ENCODE measurements at regions not wholly inside any gene's neighbourhood (a gene's known extent, or its start where the extent isn't known, plus 50 kb on each side); places are given as distances from the start of the nearest gene placed in this dataset.

GRCh38 chr3:99394831-99395778 is 243.3 kb upstream of the COL8A1 start:
- intact Hi-C loops (cut with micrococcal nuclease), result no loop called here
- Histone ChIP-seq H3K27ac (ENCODE audit: low read length) (no peak overlapping the region), H3K4me3 (ENCODE audit: low read length) (no peak overlapping the region), H3K36me3 (ENCODE audit: control insufficient read depth, insufficient read depth, low read length) (no peaks in the 10 kb centered on the region), H3K9me3 (ENCODE audit: control insufficient read depth, insufficient read depth, low read length) (peaks cover 7% of the 10 kb centered on the region), H3K4me1 (ENCODE audit: control insufficient read depth, insufficient read depth, low read length) (no peaks in the 10 kb centered on the region), H3K27me3 (ENCODE audit: control insufficient read depth, insufficient read depth, low read length) (no peaks in the 10 kb centered on the region)
- no peak for TF ChIP-seq CTCF (IDR thresholded peaks at IDR 0.05)
- no peak for DNase-seq
- ATAC-seq, result no peak
- no peak overlapping the region for H3K4me3 Mint-ChIP-seq
- H3K27ac Mint-ChIP-seq, result no peak overlapping the region
- H3K36me3 Mint-ChIP-seq, result no peaks in the 10 kb centered on the region
- peaks cover 12 to 13% of the 10 kb centered on the region in 2 donors for H3K9me3 Mint-ChIP-seq
- H3K4me1 Mint-ChIP-seq, result no peaks in the 10 kb centered on the region
- no peaks in the 10 kb centered on the region for H3K27me3 Mint-ChIP-seq (ENCODE audit: low read depth in 2 of 2)
- WGBS (ENCODE audit: insufficient coverage), result 81% methylated on average over 6 of the region's 7 CpGs

- Histone ChIP-seq H3K27me3 (ENCODE audit: control insufficient read depth, insufficient read depth, low read length) (no peaks in the 10 kb centered on the region), H3K4me3 (ENCODE audit: low read length) (no peak overlapping the region), H3K27ac (ENCODE audit: low read length) (no peak overlapping the region), H3K4me1 (ENCODE audit: control insufficient read depth, insufficient read depth, low read length) (no peaks in the 10 kb centered on the region), H3K36me3 (ENCODE audit: control insufficient read depth, insufficient read depth, low read length) (no peaks in the 10 kb centered on the region), H3K9me3 (ENCODE audit: control insufficient read depth, insufficient read depth, low read length) (peaks cover 7% of the 10 kb centered on the region)
- H3K9me3 Mint-ChIP-seq, result peaks cover 7 to 14% of the 10 kb centered on the region in 2 donors
- H3K4me1 Mint-ChIP-seq, result no peaks in the 10 kb centered on the region
- DNase-seq (no peak), ATAC-seq (no peak)
- no peak overlapping the region for H3K27ac Mint-ChIP-seq
- no peaks in the 10 kb centered on the region for H3K27me3 Mint-ChIP-seq (ENCODE audit: low read depth in 2 of 2)
- no peak for TF ChIP-seq CTCF (IDR thresholded peaks at IDR 0.05)
- no peak overlapping the region for H3K4me3 Mint-ChIP-seq
- WGBS (ENCODE audit: insufficient coverage), result 85% methylated on average over 2 of the region's 2 CpGs
- H3K36me3 Mint-ChIP-seq, result no peaks in the 10 kb centered on the region
- intact Hi-C loops (cut with micrococcal nuclease), result no loop called here
These were observed 244.4 kb upstream of the COL8A1 start for GRCh38 chr3:99393961-99394360.

- no peaks in the 10 kb centered on the region for H3K36me3 ChIP-seq (ENCODE audit: control insufficient read depth, insufficient read depth, low read length)
- H3K36me3 Mint-ChIP-seq, result no peaks in the 10 kb centered on the region
- H3K27me3 ChIP-seq (ENCODE audit: control insufficient read depth, insufficient read depth, low read length), result no peaks in the 10 kb centered on the region
- H3K4me1 Mint-ChIP-seq, result no peaks in the 10 kb centered on the region
- intact Hi-C loops (cut with micrococcal nuclease), result no loop called here
- H3K4me3 ChIP-seq (ENCODE audit: low read length), result no peak overlapping the region
- H3K9me3 Mint-ChIP-seq, result peaks cover 10 to 12% of the 10 kb centered on the region in 2 donors
- ATAC-seq, result no peak
- no peak overlapping the region for H3K27ac Mint-ChIP-seq
- H3K27ac ChIP-seq (ENCODE audit: low read length), result no peak overlapping the region
- H3K4me3 Mint-ChIP-seq, result no peak overlapping the region
- no peaks in the 10 kb centered on the region for H3K27me3 Mint-ChIP-seq (ENCODE audit: low read depth in 2 of 2)
- no peaks in the 10 kb centered on the region for H3K9me3 ChIP-seq (ENCODE audit: control insufficient read depth, insufficient read depth, low read length)
- no peaks in the 10 kb centered on the region for H3K4me1 ChIP-seq (ENCODE audit: control insufficient read depth, insufficient read depth, low read length)
- DNase-seq, result no peak
- TF ChIP-seq CTCF (IDR thresholded peaks at IDR 0.05), result no peak
These were observed 249.6 kb upstream of the COL8A1 start for GRCh38 chr3:99388780-99389179.

- Histone ChIP-seq H3K4me3 (ENCODE audit: low read length) (no peak overlapping the region), H3K27me3 (ENCODE audit: control insufficient read depth, insufficient read depth, low read length) (no peaks in the 10 kb centered on the region), H3K27ac (ENCODE audit: low read length) (no peak overlapping the region), H3K36me3 (ENCODE audit: control insufficient read depth, insufficient read depth, low read length) (no peaks in the 10 kb centered on the region), H3K9me3 (ENCODE audit: control insufficient read depth, insufficient read depth, low read length) (no peaks in the 10 kb centered on the region), H3K4me1 (ENCODE audit: control insufficient read depth, insufficient read depth, low read length) (no peaks in the 10 kb centered on the region)
- H3K4me1 Mint-ChIP-seq, result no peaks in the 10 kb centered on the region
- H3K27ac Mint-ChIP-seq, result no peak overlapping the region
- H3K27me3 Mint-ChIP-seq (ENCODE audit: low read depth in 2 of 2), result no peaks in the 10 kb centered on the region
- H3K36me3 Mint-ChIP-seq, result peaks cover 9% of the 10 kb centered on the region
- TF ChIP-seq CTCF (IDR thresholded peaks at IDR 0.05), result no peak
- ATAC-seq (no peak), DNase-seq (no peak)
- intact Hi-C loops (cut with micrococcal nuclease), result no loop called here
- H3K9me3 Mint-ChIP-seq, result peaks cover 14 to 19% of the 10 kb centered on the region in 2 donors
- no peak overlapping the region for H3K4me3 Mint-ChIP-seq
These were observed 253.8 kb upstream of the COL8A1 start for GRCh38 chr3:99384596-99384995.

Measured in natural killer cell (primary cell).